PFSK-1 (cell line): ENCODE measurements at regions not wholly inside any gene's neighbourhood (a gene's known extent, or its start where the extent isn't known, plus 50 kb on each side); places are given as distances from the start of the nearest gene placed in this dataset.

ENCODE experiments used
- FOXP2 ChIP-seq: optimal IDR thresholded peaks from 2 replicates; pipeline ENCODE3; 2011; ENCODE audit warnings: borderline replicate concordance, control low read depth, inconsistent platforms; ENCODE audit not compliant: insufficient read depth; ENCODE audit errors: extremely low read length, extremely low read depth
- POLR2AphosphoS5 ChIP-seq: IDR thresholded peaks from 2 replicates; pipeline ENCODE4 v1.6.1; 2012; ENCODE audit warnings: low read depth, mild to moderate bottlenecking, control low read depth, low read length, moderate library complexity
- SIN3A ChIP-seq: IDR thresholded peaks from 2 replicates; pipeline ENCODE4 v1.6.1; 2012; ENCODE audit warnings: mild to moderate bottlenecking, low read length, moderate library complexity, borderline replicate concordance; ENCODE audit not compliant: insufficient read depth
- TAF1 ChIP-seq: IDR thresholded peaks from 2 replicates; pipeline ENCODE4 v1.6.1; 2012; ENCODE audit warnings: low read length, control low read depth, borderline replicate concordance; ENCODE audit not compliant: insufficient read depth
- TF ChIP-seq, protein P1 (sequence below), 2 experiments: IDR thresholded peaks; 2 replicates each; pipeline versions ENCODE4 v1.6.1 to v1.8.0; 2011 to 2012; ENCODE audit warnings: low read depth in 2 of 2, low read length in 2 of 2, control low read depth in 1 of 2, inconsistent platforms in 1 of 2, mild to moderate bottlenecking in 1 of 2, moderate library complexity in 1 of 2; ENCODE audit not compliant: insufficient read depth in 1 of 2

DNA sequence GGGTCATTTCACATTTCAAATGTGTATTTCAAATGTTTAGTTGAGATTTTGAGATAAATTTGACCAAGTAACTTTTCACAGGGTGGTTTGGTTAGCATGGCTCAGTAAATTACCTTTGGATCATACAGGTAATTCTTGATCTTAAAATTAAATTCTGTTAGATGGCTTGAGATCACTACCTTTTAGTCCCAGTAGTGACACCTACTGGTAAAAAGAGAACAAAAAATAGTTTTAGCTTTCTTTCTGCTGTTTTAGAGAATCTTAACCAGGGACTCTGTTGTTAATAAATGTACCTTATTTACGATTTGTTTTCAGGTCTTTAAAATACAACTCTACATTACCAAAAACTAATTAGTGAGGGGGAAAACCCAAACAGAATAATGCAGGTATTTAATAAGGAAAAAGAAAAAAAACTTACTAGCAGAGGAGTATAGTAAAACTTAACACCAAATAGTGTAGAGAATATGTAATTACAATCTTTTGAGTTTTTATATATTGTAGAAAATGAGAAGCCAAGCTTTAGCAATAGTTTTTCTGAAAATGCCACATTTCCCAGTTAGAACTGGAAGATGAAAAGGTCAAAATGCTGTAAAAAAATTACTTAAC lies 620.3 kb upstream of the AGTR1 start:
- TF ChIP-seq POLR2AphosphoS5: no peak
- TF ChIP-seq SIN3A: no peak
- TF ChIP-seq FOXP2: no peak
- TF ChIP-seq TAF1: no peak
- TF ChIP-seq, protein P1, sequence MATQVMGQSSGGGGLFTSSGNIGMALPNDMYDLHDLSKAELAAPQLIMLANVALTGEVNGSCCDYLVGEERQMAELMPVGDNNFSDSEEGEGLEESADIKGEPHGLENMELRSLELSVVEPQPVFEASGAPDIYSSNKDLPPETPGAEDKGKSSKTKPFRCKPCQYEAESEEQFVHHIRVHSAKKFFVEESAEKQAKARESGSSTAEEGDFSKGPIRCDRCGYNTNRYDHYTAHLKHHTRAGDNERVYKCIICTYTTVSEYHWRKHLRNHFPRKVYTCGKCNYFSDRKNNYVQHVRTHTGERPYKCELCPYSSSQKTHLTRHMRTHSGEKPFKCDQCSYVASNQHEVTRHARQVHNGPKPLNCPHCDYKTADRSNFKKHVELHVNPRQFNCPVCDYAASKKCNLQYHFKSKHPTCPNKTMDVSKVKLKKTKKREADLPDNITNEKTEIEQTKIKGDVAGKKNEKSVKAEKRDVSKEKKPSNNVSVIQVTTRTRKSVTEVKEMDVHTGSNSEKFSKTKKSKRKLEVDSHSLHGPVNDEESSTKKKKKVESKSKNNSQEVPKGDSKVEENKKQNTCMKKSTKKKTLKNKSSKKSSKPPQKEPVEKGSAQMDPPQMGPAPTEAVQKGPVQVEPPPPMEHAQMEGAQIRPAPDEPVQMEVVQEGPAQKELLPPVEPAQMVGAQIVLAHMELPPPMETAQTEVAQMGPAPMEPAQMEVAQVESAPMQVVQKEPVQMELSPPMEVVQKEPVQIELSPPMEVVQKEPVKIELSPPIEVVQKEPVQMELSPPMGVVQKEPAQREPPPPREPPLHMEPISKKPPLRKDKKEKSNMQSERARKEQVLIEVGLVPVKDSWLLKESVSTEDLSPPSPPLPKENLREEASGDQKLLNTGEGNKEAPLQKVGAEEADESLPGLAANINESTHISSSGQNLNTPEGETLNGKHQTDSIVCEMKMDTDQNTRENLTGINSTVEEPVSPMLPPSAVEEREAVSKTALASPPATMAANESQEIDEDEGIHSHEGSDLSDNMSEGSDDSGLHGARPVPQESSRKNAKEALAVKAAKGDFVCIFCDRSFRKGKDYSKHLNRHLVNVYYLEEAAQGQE (IDR thresholded peaks at IDR 0.05; ENCODE audit: insufficient read depth in 1 of 2, low read depth in 2 of 2, low read length in 2 of 2): no peak

DNA sequence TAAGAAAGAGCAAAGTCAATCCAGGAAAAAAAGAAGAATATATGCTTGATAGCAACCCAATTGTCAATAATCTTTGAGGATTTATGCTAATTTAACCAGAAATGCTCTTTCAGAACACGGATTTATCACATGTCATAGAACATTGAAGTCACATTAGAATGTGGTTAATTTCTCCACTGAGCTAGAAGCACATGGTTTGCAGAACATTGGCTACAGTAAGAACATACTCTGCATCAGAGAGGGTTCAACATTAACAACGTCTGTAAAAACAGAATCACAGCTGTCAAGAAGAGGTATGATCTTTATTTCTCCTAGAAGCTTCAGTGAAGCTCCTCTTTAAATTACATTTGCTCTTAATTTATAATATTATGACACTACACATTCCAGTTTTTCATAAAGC lies 619.7 kb upstream of the AGTR1 start:
- TF ChIP-seq POLR2AphosphoS5 (no peak), FOXP2 (no peak), SIN3A (no peak), TAF1 (no peak)
- TF ChIP-seq, protein P1 (IDR thresholded peaks at IDR 0.05; ENCODE audit: insufficient read depth in 1 of 2, low read depth in 2 of 2, low read length in 2 of 2): no peak

DNA sequence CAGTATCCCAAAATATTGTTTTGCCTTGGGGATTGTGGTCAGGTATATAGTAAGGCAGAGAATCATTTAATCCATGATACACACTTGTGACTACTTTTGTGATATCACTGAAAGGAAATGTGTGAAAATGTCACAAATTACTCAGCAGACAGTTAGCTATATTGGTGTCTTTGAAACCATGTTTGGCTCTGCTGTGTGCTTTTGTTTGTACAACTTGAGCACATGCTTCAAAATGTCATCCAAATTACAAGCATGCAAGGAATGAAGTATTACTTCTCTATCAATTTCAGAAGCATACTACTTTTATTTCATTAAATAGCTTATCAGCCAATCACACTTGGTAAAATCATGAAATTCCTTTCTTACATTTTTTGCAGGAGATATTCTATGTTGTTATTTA lies 619.0 kb upstream of the AGTR1 start:
- TF ChIP-seq TAF1 (no peak), POLR2AphosphoS5 (no peak), FOXP2 (no peak), SIN3A (no peak)
- TF ChIP-seq, protein P1 (IDR thresholded peaks at IDR 0.05; ENCODE audit: insufficient read depth in 1 of 2, low read depth in 2 of 2, low read length in 2 of 2): no peak

DNA sequence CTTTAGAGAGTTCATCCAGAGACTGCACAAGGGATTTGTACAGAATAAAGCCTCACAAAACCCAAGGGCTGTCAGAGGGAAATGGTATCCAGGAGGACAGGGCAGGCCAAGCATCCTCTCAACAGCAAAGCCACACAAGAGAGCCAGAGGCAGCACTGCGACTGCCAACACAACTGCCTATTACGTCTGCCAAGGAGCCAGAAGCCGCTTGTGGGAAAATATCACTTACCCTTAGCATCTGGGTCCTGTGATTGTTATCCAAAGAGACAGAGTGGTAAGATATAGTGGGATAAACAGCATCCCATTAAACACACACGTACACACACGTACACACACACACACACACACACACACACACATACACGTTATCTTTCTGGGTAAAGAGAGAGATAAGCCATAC lies 618.3 kb upstream of the AGTR1 start:
- no peak for TF ChIP-seq POLR2AphosphoS5

DNA sequence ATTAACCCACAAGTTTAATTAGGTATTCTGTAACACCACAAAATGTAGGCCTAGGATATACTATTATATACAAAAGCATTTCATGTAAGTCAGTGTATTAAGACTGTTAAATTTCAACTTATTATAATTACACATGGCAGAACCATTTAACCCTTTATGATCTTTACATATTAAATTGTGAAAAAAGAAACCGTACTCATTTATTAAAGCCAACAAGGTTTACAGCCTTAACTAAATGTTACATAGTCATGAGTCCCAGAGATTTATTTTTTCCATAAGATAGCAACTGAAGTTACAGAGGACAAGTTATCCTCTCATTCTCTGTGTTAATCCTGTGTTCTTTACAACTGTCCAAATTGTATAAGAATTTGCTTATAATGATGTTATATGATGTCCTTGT lies 615.8 kb upstream of the AGTR1 start:
- TF ChIP-seq TAF1 (no peak), SIN3A (no peak), FOXP2 (no peak), POLR2AphosphoS5 (no peak)
- TF ChIP-seq, protein P1 (IDR thresholded peaks at IDR 0.05; ENCODE audit: insufficient read depth in 1 of 2, low read depth in 2 of 2, low read length in 2 of 2): no peak
